Endodermal cell (in vitro differentiated cells): ENCODE measurements at regions not wholly inside any gene's neighbourhood (a gene's known extent, or its start where the extent isn't known, plus 50 kb on each side); places are given as distances from the start of the nearest gene placed in this dataset.

ENCODE experiments used
- DNase-seq: peaks from one replicate; pipeline ENCODE4 v3.0.0-alpha.2; 2017
- H3K27ac ChIP-seq: 2 replicates; pipeline ENCODE4 v1.5.1; 2013; ENCODE audit warnings: mild to moderate bottlenecking, low read depth, low read length, moderate library complexity
- H3K27me3 ChIP-seq: 2 replicates; pipeline ENCODE4 v1.6.1; 2013; ENCODE audit warnings: mild to moderate bottlenecking, low read length, moderate library complexity; ENCODE audit not compliant: insufficient read depth, control insufficient read depth, poor library complexity, severe bottlenecking
- H3K36me3 ChIP-seq: 2 replicates; pipeline ENCODE4 v1.7.0; 2013; ENCODE audit warnings: mild to moderate bottlenecking, low read length, moderate library complexity; ENCODE audit not compliant: control insufficient read depth, insufficient read depth
- H3K4me1 ChIP-seq: one replicate; pipeline ENCODE4 v1.7.0; 2013; ENCODE audit warnings: low read length; ENCODE audit not compliant: control insufficient read depth, insufficient read depth
- H3K4me3 ChIP-seq: 2 replicates; pipeline ENCODE4 v1.5.1; 2013; ENCODE audit warnings: mild to moderate bottlenecking, low read length, moderate library complexity
- H3K9ac ChIP-seq: 2 replicates; pipeline ENCODE4 v1.6.1; 2013; ENCODE audit warnings: mild to moderate bottlenecking, low read length, moderate library complexity; ENCODE audit not compliant: poor library complexity, severe bottlenecking; ENCODE audit errors: extremely low read depth
- H3K9me3 ChIP-seq: 2 replicates; pipeline ENCODE4 v1.6.1; 2013; ENCODE audit warnings: mild to moderate bottlenecking, low read length, moderate library complexity; ENCODE audit not compliant: control insufficient read depth
- H3K27ac Mint-ChIP-seq: 2 replicates; pipeline ENCODE4 v1.8.0; 2020; ENCODE audit warnings: mixed read lengths
- H3K27me3 Mint-ChIP-seq: 2 replicates; pipeline ENCODE4 v1.8.0; 2021; ENCODE audit warnings: mild to moderate bottlenecking, mixed read lengths; ENCODE audit not compliant: insufficient read depth
- H3K36me3 Mint-ChIP-seq: 2 replicates; pipeline ENCODE4 v1.8.0; 2020; ENCODE audit warnings: low read depth, mixed read lengths
- H3K4me1 Mint-ChIP-seq: 2 replicates; pipeline ENCODE4 v1.8.0; 2020; ENCODE audit warnings: mixed read lengths
- H3K4me3 Mint-ChIP-seq: 2 replicates; pipeline ENCODE4 v1.8.0; 2020; ENCODE audit warnings: mild to moderate bottlenecking, moderate library complexity, mixed read lengths
- H3K9me3 Mint-ChIP-seq: 2 replicates; pipeline ENCODE4 v1.8.0; 2020; ENCODE audit warnings: mild to moderate bottlenecking, mixed read lengths
- WGBS, 2 experiments: methylation state at CpG; one replicate each; pipeline versions ENCODE4 v1.1.5 to v1.1.7; 2013; ENCODE audit warnings: missing lambda C conversion rate in 2 of 2, mixed read lengths in 1 of 2; ENCODE audit not compliant: insufficient coverage in 1 of 2, insufficient read length in 1 of 2; 5-methylcytosine and 5-hydroxymethylcytosine counted together
- TF ChIP-seq, protein P1 (sequence below): fragments of 200-600 bp; sonication (generic); conservative IDR thresholded peaks from 2 replicates; pipeline ENCODE4 v1.5.0; 2021; ENCODE audit warnings: antibody characterized with exemption, mild to moderate bottlenecking

DNA sequence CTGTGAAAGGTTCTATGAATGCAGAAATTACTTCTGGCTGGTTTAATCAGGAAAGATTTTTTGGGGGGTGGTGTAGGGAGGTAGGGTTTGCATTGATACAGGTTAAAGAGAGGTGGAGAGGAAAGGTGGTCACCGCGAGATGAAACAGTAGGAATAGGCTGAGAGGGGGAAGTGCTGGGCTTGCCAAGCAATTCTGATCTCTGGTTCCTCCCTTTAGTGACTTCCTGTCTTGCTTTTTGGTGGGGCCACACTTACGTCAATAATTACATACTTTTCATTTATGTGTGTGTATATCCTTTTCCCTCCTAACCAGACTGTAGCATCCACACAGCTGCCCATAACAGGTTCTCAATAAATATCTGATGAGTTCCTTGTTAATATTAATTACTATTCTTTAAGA is 120.0 kb downstream of the CTNND1 start:
- WGBS, 2 experiments = 100% methylated on average over 2 of the region's 3 CpGs
- Mint-ChIP-seq H3K27ac (no peak overlapping the region), H3K4me1 (no peaks in the 10 kb centered on the region), H3K36me3 (no peaks in the 10 kb centered on the region), H3K9me3 (no peaks in the 10 kb centered on the region), H3K4me3 (no peak overlapping the region), H3K27me3 (no peaks in the 10 kb centered on the region)
- TF ChIP-seq, protein P1, sequence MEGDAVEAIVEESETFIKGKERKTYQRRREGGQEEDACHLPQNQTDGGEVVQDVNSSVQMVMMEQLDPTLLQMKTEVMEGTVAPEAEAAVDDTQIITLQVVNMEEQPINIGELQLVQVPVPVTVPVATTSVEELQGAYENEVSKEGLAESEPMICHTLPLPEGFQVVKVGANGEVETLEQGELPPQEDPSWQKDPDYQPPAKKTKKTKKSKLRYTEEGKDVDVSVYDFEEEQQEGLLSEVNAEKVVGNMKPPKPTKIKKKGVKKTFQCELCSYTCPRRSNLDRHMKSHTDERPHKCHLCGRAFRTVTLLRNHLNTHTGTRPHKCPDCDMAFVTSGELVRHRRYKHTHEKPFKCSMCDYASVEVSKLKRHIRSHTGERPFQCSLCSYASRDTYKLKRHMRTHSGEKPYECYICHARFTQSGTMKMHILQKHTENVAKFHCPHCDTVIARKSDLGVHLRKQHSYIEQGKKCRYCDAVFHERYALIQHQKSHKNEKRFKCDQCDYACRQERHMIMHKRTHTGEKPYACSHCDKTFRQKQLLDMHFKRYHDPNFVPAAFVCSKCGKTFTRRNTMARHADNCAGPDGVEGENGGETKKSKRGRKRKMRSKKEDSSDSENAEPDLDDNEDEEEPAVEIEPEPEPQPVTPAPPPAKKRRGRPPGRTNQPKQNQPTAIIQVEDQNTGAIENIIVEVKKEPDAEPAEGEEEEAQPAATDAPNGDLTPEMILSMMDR = no peak
- H3K9ac ChIP-seq = no peak overlapping the region
- no peaks in the 10 kb centered on the region for H3K36me3 ChIP-seq
- no peak overlapping the region for H3K4me3 ChIP-seq
- H3K27ac ChIP-seq = no peak overlapping the region
- no peaks in the 10 kb centered on the region for H3K4me1 ChIP-seq
- no peak for DNase-seq
- H3K9me3 ChIP-seq = no peaks in the 10 kb centered on the region
- H3K27me3 ChIP-seq = no peaks in the 10 kb centered on the region

DNA sequence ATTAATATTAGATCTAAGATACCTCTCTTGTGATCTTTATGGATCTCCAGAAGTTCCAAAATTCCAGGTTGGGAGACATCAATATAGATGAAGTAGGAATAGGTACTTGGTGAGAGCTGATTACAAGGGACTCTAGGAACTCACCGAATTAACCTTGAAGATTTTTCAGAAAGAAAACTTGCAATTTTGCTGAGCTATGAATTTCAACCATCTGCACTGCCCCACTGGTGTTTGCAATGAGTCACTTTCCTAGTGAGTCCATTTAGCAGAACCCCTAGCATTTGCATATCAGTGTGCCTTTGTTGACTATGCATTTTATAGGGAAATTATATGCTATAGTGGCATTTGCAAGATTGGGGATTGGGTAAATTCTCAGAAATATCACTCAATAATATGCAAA is 122.0 kb downstream of the CTNND1 start:
- Histone ChIP-seq H3K9me3 (no peaks in the 10 kb centered on the region), H3K9ac (no peak overlapping the region), H3K36me3 (no peaks in the 10 kb centered on the region), H3K27me3 (no peaks in the 10 kb centered on the region), H3K4me3 (no peak overlapping the region), H3K4me1 (no peaks in the 10 kb centered on the region), H3K27ac (no peak overlapping the region)
- H3K9me3 Mint-ChIP-seq = no peaks in the 10 kb centered on the region
- no peak for DNase-seq
- no peaks in the 10 kb centered on the region for H3K4me1 Mint-ChIP-seq
- no peaks in the 10 kb centered on the region for H3K27me3 Mint-ChIP-seq
- H3K4me3 Mint-ChIP-seq = no peak overlapping the region
- no peaks in the 10 kb centered on the region for H3K36me3 Mint-ChIP-seq
- WGBS, 2 experiments = 90 to 100% methylated on average over 1 of the region's 1 CpG
- no peak overlapping the region for H3K27ac Mint-ChIP-seq
- TF ChIP-seq, protein P1 = no peak

DNA sequence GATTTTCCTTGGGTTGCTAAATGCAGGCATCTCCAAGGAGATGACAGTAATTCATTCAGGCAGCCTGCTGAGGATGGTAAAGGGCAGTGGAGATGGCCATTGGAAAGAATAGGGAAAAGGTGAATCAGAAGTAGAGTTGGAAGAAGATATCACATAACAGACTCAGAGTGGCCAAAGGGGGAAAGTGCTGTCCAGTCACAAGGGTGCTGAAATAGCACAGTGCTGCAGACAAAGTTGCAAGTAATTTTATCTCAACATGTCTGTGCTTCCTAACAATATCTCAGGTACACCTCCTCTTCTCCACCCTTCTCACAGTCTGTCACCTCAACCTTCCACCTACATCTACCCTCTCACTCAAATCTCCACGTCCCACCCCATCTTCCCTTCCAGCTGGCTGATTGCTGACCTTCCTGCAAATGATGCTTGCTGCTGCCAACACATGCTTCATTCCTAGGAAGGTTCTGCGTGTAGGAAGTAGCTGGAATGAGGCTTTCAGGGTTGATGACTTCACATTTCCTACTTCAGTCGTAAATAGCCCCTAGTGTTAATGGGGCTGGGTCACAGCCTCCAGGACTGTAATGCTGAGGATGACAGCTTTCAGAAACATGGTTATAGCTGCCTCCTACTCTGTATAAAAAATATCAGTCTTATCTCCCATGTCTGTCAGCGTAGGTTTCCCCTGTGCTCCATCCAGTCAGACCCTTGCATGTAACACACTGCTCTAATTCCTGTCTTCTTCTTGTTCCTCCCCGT is 123.9 kb downstream of the CTNND1 start:
- WGBS, 2 experiments = 48 to 66% methylated on average over 4 to 5 of the region's 5 CpGs
- Histone ChIP-seq H3K9ac (no peak overlapping the region), H3K4me3 (no peak overlapping the region), H3K27me3 (no peaks in the 10 kb centered on the region), H3K36me3 (no peaks in the 10 kb centered on the region), H3K27ac (no peak overlapping the region), H3K9me3 (no peaks in the 10 kb centered on the region), H3K4me1 (no peaks in the 10 kb centered on the region)
- Mint-ChIP-seq H3K4me1 (peaks cover 2% of the 10 kb centered on the region), H3K27ac (no peak overlapping the region), H3K4me3 (no peak overlapping the region), H3K36me3 (no peaks in the 10 kb centered on the region), H3K9me3 (no peaks in the 10 kb centered on the region), H3K27me3 (no peaks in the 10 kb centered on the region)
- TF ChIP-seq, protein P1 = no peak
- peak; percentile 78 for DNase-seq
